Thyroid gland (tissue), 4 donors: ENCODE measurements at regions not wholly inside any gene's neighbourhood (a gene's known extent, or its start where the extent isn't known, plus 50 kb on each side); places are given as distances from the start of the nearest gene placed in this dataset.

ENCODE experiments used
- CTCF ChIP-seq, 6 experiments: fragments of 200-600 bp in 3 of 6; fragments of 450-650 bp in 3 of 6; sonication (generic) in 3 of 6; IDR thresholded peaks; one replicate each; pipeline ENCODE4 v1.5.1; 2016 to 2019; ENCODE audit warnings: antibody characterized with exemption in 6 of 6, mild to moderate bottlenecking in 2 of 6, inconsistent platforms in 1 of 6, moderate library complexity in 1 of 6
- POLR2A ChIP-seq, 2 donors: fragments of 450-650 bp; IDR thresholded peaks; one replicate each; pipeline ENCODE4 v1.6.1; 2017; ENCODE audit warnings: antibody characterized with exemption in 2 of 2, mild to moderate bottlenecking in 2 of 2, moderate library complexity in 1 of 2

DNA sequence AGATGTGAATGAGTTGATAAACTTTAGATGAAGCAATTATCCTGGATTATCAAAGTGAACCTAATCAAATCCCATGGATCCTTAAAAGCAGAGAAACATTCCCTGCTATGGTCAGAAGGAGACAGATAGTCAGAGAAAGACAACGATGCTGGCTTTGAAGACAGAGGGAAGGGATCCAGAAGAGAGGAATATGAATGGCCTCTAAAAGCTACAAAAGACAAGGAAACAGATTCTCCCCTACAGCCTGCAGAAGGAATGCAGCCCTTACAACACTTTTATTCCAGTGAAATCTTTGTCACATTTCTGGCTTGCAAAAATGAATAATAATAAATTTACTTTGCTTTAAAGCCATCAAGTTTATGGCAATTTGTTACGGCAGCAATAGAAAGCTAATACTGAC, 1164.2 kb downstream of the PCDH17 start:
- no peak for TF ChIP-seq CTCF (IDR thresholded peaks at IDR 0.05)
- no peak for TF ChIP-seq POLR2A (IDR thresholded peaks at IDR 0.05)
